GM12872 (cell line): ENCODE measurements at regions not wholly inside any gene's neighbourhood (a gene's known extent, or its start where the extent isn't known, plus 50 kb on each side); places are given as distances from the start of the nearest gene placed in this dataset.

Source experiments
- CTCF ChIP-seq: IDR thresholded peaks from 3 replicates; pipeline ENCODE4 v1.5.1; 2011; ENCODE audit warnings: low read depth, mild to moderate bottlenecking, low read length, moderate library complexity; ENCODE audit not compliant: insufficient read depth

- TF ChIP-seq CTCF = no peak
Observed at GRCh38 chr2:21303876-21304275, 180.1 kb downstream of the TDRD15 start.

- no peak for TF ChIP-seq CTCF
Observed at GRCh38 chr2:21305581-21305980, 181.8 kb downstream of the TDRD15 start.

GRCh38 chr2:21306235-21306634, 182.5 kb downstream of the TDRD15 start:
- no peak for TF ChIP-seq CTCF

- no peak for TF ChIP-seq CTCF
Observed at GRCh38 chr2:21307037-21307436, 183.3 kb downstream of the TDRD15 start.

GRCh38 chr2:21310493-21310892, 186.7 kb downstream of the TDRD15 start:
- TF ChIP-seq CTCF = no peak

- no peak for TF ChIP-seq CTCF
Observed at GRCh38 chr2:21314322-21314835, 190.6 kb downstream of the TDRD15 start.

GRCh38 chr2:21317131-21317530, 193.4 kb downstream of the TDRD15 start:
- peak; percentile 72 for TF ChIP-seq CTCF
